ENCODE measurements at regions not wholly inside any gene's neighbourhood (a gene's known extent, or its start where the extent isn't known, plus 50 kb on each side); places are given as distances from the start of the nearest gene placed in this dataset.
"Not testable (repeated sequence)": the region's sequence is repeated elsewhere in the genome, so short reads cannot be mapped to it uniquely, and the experiment has no call there.

DNA sequence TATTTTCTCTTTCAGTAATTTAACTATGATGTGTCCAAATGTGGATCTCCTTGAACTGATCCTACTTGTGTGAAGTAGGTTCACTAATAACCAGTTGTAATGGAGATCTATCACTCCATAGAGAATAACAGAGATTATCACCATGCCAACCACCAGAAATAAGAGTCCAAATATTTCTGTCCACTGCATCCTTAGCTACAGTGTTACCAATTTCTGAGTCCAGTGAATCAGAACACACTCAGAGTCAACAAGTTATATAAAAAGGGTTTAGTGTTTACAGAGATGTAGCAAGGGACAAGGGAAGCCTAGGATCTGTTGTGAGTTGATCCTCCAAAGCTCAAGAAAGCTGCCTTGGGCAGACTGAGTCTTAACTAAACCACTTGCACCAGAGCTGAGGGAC, 882.8 kb downstream of the TBC1D32 start:
- CTCF ChIA-PET (ENCODE audit: unreplicated experiment), result no interaction called here
- Histone ChIP-seq H3K4me1 (ENCODE audit: insufficient read depth, low read length, poor library complexity, severe bottlenecking) (no peaks in the 10 kb centered on the region), H4K20me1 (ENCODE audit: insufficient read depth, low read length) (no peaks in the 10 kb centered on the region), H3K9me3 (ENCODE audit: low read length) (no peaks in the 10 kb centered on the region), H3K27ac (ENCODE audit: low read depth, low read length, poor library complexity, severe bottlenecking) (no peak overlapping the region), H3K9me2 (ENCODE audit: insufficient read depth, low read length) (no peaks in the 10 kb centered on the region), H3K4me3 (ENCODE audit: low read depth, low read length, poor library complexity, severe bottlenecking) (no peak overlapping the region), H3K36me3 (ENCODE audit: insufficient read depth, low read length) (no peaks in the 10 kb centered on the region), H3K4me2 (ENCODE audit: low read length) (no peak overlapping the region), H2AFZ (ENCODE audit: low read length) (no peak overlapping the region), H3K79me2 (ENCODE audit: insufficient read depth, low read depth, low read length) (no peaks in the 10 kb centered on the region)
- TF ChIP-seq, protein P1, sequence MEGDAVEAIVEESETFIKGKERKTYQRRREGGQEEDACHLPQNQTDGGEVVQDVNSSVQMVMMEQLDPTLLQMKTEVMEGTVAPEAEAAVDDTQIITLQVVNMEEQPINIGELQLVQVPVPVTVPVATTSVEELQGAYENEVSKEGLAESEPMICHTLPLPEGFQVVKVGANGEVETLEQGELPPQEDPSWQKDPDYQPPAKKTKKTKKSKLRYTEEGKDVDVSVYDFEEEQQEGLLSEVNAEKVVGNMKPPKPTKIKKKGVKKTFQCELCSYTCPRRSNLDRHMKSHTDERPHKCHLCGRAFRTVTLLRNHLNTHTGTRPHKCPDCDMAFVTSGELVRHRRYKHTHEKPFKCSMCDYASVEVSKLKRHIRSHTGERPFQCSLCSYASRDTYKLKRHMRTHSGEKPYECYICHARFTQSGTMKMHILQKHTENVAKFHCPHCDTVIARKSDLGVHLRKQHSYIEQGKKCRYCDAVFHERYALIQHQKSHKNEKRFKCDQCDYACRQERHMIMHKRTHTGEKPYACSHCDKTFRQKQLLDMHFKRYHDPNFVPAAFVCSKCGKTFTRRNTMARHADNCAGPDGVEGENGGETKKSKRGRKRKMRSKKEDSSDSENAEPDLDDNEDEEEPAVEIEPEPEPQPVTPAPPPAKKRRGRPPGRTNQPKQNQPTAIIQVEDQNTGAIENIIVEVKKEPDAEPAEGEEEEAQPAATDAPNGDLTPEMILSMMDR (conservative IDR thresholded peaks at IDR 0.05; ENCODE audit: low read length), result no peak
- no peak for TF ChIP-seq EZH2phosphoT487 (IDR thresholded peaks at IDR 0.05; ENCODE audit: borderline replicate concordance, low read depth, low read length)
- intact Hi-C loops (cut with micrococcal nuclease; ENCODE audit: unreplicated experiment), result no loop called here
- no TSS peak for BruUV-seq (replicated peaks)
- DNase-seq (ENCODE audit: low spot score), result no peak
- POLR2A ChIA-PET, result interaction anchor here (0.5 to 1.0 kb wide), 2 partner anchors 17 to 1266 kb away, joined by 3 read pairs; no protein-coding TSS in a partner anchor

DNA sequence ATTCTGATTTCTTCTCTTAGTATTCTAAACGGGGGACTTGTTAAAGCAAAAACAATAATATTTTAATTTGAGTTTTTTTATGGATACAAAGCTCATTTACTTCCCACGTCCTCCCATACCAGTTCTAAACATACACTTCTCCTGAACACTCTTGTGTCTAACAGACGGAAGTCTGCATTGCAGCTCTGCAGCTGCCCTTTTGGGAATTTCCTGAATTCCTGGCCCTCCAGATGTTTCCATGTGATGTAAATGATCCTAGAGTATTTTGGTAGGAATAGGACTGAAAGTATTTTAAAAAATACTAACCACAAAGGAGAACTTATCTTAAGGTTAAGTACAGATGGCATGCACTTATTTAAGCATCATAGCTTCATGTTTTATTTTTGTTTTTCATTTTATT, 886.7 kb downstream of the TBC1D32 start:
- ChIA-PET POLR2A (interaction anchor here (0.6 to 0.7 kb wide), 2 partner anchors 20 to 24 kb away, joined by 3 read pairs; no protein-coding TSS in a partner anchor), CTCF (ENCODE audit: unreplicated experiment) (interaction anchor here (0.6 kb wide), 1 partner anchor 16 kb away, joined by 3 read pairs; no protein-coding TSS in a partner anchor)
- no peak for DNase-seq (ENCODE audit: low spot score)
- H3K9me2 ChIP-seq (ENCODE audit: insufficient read depth, low read length), result no peaks in the 10 kb centered on the region
- no peak overlapping the region for H3K4me2 ChIP-seq (ENCODE audit: low read length)
- no TSS peak for BruUV-seq (replicated peaks)
- H2AFZ ChIP-seq (ENCODE audit: low read length), result no peak overlapping the region
- H3K4me3 ChIP-seq (ENCODE audit: low read depth, low read length, poor library complexity, severe bottlenecking), result no peak overlapping the region
- no peaks in the 10 kb centered on the region for H3K79me2 ChIP-seq (ENCODE audit: insufficient read depth, low read depth, low read length)
- TF ChIP-seq, protein P1 (conservative IDR thresholded peaks at IDR 0.05; ENCODE audit: low read length), result no peak
- no peak for TF ChIP-seq EZH2phosphoT487 (IDR thresholded peaks at IDR 0.05; ENCODE audit: borderline replicate concordance, low read depth, low read length)
- H3K4me1 ChIP-seq (ENCODE audit: insufficient read depth, low read length, poor library complexity, severe bottlenecking), result no peaks in the 10 kb centered on the region
- no peak overlapping the region for H3K27ac ChIP-seq (ENCODE audit: low read depth, low read length, poor library complexity, severe bottlenecking)
- no peaks in the 10 kb centered on the region for H4K20me1 ChIP-seq (ENCODE audit: insufficient read depth, low read length)
- intact Hi-C loops (cut with micrococcal nuclease; ENCODE audit: unreplicated experiment), result no loop called here
- no peaks in the 10 kb centered on the region for H3K36me3 ChIP-seq (ENCODE audit: insufficient read depth, low read length)
- no peaks in the 10 kb centered on the region; the same call in 1 of the 2 replicates for H3K9me3 ChIP-seq (ENCODE audit: low read length)

DNA sequence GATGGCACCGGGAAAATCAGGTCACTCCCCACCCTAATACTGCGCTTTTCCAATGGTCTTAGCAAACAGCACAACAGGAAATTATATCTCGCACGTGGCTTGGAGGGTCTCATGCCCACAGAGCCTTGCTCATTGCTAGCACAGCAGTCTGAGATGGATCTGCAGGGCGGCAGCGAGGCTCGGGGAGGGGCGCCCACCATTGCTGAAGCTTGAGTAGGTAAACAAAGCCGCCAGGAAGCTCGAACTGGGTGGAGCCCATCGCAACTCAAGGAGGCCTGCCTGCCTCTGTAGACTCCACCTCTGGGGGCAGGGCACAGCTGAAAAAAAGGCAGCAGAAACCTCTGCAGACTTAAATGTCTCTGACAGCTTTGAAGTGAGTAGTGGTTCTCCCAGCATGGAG, 901.4 kb downstream of the TBC1D32 start:
- H3K27ac ChIP-seq (ENCODE audit: low read depth, low read length, poor library complexity, severe bottlenecking); H3K79me2 ChIP-seq (ENCODE audit: insufficient read depth, low read depth, low read length); POLR2A ChIA-PET; H4K20me1 ChIP-seq (ENCODE audit: insufficient read depth, low read length); DNase-seq (ENCODE audit: low spot score); H2AFZ ChIP-seq (ENCODE audit: low read length); H3K9me3 ChIP-seq (ENCODE audit: low read length); H3K4me2 ChIP-seq (ENCODE audit: low read length); H3K36me3 ChIP-seq (ENCODE audit: insufficient read depth, low read length); intact Hi-C loops (cut with micrococcal nuclease; ENCODE audit: unreplicated experiment); H3K9me2 ChIP-seq (ENCODE audit: insufficient read depth, low read length); H3K4me1 ChIP-seq (ENCODE audit: insufficient read depth, low read length, poor library complexity, severe bottlenecking); CTCF ChIA-PET (ENCODE audit: unreplicated experiment); BruUV-seq (replicated peaks); H3K4me3 ChIP-seq (ENCODE audit: low read depth, low read length, poor library complexity, severe bottlenecking): not testable (repeated sequence)
